Stimulated activated CD4-positive, alpha-beta T cell treated with anti-CD3 and anti-CD28 coated beads, Interleukin-12 subunit alpha, Interleukin-12 subunit beta, amount 100 ng/mL, for 4 hours (primary cell): ENCODE measurements at regions not wholly inside any gene's neighbourhood (a gene's known extent, or its start where the extent isn't known, plus 50 kb on each side); places are given as distances from the start of the nearest gene placed in this dataset.
A peak's percentile ranks its signal among the peaks of the same experiment; 100 is the strongest.

ENCODE experiments used
- DNase-seq: peaks from one replicate; pipeline ENCODE4 v3.0.0-alpha.2; 2020

DNA sequence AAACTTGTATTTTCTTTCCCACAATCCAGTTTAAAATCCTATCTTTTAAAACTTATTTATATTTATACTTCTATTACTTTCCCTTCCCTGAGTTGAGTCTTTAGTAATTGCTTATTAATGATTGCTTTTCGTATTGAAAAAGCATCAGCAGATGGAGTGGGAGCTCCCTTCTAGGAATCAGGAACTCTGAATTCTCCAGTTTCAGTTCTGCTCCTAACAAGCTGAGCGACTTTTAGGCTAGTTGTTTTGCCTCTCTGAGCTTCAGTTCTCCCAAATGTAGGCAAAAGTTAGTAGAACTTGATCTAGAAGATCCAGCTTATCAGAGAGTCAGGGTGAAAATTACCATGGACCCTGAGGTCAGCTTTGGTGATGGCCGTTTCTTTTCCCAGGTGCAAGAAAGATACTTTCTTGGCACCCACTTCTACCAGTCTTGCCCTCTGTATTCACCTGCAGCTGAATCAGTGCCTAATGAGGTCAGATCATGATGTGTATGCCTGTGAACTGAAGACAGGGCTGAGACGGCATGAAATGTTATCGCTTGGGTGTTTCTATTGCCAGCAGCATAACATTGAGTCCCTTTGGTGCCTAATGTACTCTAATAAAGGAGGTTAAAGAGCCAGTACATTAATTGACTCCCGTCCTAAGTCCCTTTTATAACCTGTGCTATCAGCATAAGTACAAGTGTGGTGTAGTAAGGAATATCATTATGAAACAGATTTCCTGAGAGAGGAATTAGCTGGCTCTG lies 194.5 kb upstream of the TBC1D5 start:
- DNase-seq, result no peak

DNA sequence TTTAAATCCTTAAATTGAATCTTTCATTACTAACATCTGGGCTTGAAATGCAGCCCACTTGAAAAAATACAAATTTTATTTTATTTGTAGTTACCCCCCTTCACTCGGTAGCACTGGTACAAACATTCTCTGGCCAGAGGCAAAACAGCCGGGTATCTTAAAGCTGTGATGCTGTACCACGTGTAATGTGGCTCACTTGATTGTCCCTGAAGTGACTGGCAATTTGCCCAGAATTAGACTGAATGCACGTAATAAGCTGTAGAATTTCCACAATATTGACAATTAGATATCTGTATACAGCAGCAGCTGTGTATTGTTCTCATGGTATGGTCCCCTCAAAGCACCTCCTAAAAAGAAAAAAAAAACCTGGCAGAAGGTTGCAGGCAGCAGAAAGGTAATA lies 192.8 kb upstream of the TBC1D5 start:
- no peak for DNase-seq

DNA sequence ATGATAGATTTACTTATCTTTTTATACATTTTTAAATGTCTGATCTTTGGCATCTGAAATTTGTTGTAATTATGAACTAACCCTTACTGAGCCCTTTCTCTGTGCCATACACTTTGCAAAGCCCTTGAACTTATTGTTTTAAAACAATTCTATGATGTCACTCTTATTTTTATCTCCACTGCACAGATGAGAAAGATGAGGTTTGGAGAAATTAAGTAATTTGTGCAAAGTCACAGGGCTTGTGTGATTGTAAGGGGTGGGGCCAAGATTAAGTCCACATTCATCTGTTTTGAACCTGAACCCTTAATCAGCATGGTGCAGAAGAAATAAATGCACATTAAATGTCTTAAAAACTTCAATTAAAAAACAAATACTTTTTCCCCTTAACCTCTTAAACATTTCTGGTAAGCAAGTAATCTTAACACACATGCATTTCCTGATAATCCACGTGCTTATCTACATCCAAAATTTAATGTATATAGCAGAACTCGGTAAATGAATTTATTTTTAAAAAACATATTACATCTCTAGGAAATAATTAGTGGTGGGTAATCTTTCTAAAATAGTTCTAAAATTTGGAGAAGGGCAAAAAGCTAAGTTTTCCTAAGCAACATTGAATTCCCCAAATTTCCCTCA lies 189.8 kb upstream of the TBC1D5 start:
- DNase-seq, result no peak

GRCh38 chr3:17931131-17931530 lies 188.7 kb upstream of the TBC1D5 start:
- no peak for DNase-seq

DNA sequence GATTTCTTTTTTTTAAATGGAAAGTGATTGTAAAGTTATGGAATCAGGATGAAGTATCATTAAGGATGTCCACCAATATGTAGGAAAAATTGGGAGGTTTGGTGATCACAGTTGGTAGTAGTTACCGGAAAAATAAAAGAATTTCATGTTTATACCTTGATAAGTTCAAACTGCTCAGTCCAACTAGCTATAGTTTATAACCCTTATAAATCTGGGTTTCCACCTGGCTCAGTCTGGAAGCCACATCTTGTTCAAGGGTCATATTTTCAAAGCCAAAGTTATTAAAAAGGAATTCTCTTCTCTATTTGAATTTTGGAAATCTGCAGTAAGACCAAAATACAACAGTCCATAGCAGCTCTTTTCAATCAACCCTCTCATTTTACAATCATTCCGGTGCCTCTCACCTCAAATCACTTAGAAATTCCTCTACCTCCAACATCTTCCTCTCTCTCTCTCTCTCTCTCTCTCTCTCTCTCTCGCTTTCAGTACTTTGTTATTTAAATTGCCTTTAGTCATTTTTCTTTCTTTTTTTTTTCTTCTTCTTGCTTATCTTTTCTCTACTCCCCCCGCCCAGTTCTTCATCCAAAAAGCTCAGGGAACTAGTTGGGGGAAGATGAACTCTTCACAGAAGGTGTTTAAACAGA lies 186.2 kb upstream of the TBC1D5 start:
- no peak for DNase-seq

DNA sequence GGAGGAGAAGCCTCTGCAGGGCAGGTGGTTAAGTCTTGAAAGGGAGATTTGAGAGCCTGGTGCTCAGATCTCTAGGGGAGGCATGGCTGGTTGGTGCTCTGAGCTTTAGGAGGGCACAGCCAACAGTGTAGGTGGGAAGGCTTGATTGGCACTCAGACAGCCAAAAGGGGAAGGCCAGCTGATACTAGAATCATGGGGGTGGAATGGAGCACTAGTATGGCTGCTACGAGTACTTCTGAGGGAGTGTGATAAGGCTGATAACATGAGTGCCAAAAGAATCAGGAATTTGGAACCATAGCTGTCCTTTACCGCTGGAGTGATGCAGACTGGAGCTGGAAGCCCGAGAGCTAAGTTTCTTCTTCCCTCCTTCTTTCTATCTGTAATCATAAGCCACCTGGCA lies 184.6 kb upstream of the TBC1D5 start:
- DNase-seq, result no peak

DNA sequence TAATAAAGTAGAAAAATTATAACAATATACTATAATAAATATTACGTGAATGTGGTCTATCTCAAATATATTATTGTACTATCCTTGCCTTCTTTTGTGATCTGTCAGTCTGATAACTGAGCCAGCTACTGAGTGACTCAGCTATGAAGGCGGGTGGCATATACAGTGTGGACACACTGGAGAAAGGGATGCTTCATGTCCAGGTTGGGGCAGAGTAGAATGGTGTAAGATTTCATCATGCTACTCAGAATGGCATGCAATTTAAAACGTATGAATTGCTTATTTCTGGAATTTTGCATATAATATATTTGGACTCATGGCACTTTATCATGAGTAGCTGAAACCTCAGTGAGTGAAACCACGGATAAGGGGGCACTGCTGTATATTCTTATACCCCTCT lies 172.9 kb upstream of the TBC1D5 start:
- DNase-seq, result no peak

DNA sequence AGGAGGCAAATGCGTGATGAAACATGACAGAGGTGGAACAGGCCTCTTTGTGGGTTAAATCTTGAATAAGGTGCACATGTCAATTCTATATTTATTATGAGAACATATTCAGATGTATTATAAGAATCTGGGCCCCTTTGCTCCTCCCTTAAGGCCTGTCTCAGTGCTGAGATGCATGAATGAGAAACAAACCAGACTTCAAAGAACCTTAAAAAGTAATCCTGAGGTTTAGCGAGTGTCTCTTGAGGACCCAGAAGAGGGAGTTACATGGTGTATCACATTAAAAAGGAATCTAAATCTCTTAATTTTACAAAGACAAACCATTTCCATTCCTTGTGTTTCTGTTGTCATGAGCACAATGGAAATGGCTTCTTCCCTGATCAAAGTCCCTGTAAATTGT lies 170.9 kb upstream of the TBC1D5 start:
- DNase-seq, result no peak

GRCh38 chr3:17911986-17912760 lies 169.7 kb upstream of the TBC1D5 start:
- no peak for DNase-seq

- DNase-seq, result no peak
Measured at GRCh38 chr3:17910922-17911321, 168.5 kb upstream of the TBC1D5 start.

GRCh38 chr3:17909714-17910113 lies 167.3 kb upstream of the TBC1D5 start:
- DNase-seq, result no peak

GRCh38 chr3:17908399-17909191 lies 166.2 kb upstream of the TBC1D5 start:
- DNase-seq, result no peak

DNA sequence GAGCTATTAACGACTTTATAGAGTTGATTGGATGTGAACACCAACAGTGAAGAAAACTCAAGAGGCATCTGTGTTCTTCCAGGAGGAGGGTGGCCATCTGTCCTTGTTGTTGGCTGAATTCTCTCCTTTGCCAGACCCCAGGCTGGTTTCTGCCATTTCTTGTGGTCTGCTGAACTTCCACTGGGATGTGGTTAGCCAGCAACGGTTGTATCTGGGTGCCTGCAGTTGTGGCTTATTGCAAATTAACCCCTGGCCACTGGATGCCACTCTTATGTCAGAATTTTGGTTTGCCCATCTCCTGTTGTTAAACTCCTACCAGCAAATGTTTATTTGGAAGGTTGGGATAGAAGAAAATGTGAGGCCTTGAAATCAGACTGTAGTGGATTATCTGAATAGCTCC lies 163.6 kb upstream of the TBC1D5 start:
- DNase-seq, result no peak

DNA sequence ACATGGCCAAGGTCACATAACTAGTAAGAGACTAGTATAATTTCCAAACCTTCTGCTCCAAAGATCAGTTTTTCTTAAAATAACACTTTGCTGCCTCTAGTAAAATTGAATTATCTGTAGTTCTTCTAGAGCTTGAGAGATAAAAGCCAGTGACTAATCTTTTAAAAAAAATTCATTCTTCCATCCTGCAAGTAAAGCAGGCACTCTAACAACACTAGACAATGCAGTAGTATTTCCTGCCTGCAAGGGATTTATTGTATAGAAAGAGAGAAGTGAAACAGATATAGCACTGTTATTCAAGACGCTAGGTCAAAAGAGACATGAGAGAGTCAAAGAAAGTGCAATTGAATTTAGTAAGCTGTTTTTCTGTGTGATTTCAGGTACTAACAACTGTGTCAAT lies 159.5 kb upstream of the TBC1D5 start:
- DNase-seq, result no peak

- peak; percentile 28 for DNase-seq
Measured at GRCh38 chr3:17894434-17895060, 152.1 kb upstream of the TBC1D5 start.

DNA sequence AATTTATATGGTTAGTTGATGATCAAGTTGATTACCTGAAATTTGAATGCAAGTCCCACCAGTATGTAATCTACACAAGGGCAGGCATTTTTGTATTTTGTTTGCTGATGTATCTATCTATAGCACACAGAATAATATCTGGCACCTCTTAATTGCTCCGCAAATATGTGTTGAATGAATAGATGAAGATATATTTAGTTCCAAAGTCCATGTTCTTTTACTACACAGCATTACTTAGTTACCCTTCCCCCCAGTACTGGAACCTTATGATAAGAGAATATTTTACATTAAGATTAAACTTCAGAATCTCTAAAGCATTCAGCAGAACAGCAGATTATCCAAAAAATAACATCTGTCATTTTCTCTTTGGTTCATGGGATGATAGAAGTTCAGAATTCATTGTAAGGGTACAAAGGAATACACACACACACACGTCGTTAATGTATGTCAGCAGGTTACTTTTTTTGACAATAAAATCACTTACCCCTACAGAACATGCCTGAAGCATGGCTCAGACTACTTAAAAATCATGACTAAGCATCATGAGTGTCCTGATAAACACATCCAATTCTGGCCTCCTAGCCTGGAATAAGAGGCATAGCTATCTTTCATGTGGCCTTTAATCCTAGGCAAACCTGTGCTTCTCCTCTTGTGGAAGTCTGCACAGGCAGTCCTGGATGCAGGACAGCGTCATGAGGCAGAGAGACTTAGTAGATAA lies 148.9 kb upstream of the TBC1D5 start:
- no peak for DNase-seq

- DNase-seq, result no peak
Measured at GRCh38 chr3:17885986-17886385, 143.6 kb upstream of the TBC1D5 start.

- no peak for DNase-seq
Measured at GRCh38 chr3:17882981-17883380, 140.6 kb upstream of the TBC1D5 start.

DNA sequence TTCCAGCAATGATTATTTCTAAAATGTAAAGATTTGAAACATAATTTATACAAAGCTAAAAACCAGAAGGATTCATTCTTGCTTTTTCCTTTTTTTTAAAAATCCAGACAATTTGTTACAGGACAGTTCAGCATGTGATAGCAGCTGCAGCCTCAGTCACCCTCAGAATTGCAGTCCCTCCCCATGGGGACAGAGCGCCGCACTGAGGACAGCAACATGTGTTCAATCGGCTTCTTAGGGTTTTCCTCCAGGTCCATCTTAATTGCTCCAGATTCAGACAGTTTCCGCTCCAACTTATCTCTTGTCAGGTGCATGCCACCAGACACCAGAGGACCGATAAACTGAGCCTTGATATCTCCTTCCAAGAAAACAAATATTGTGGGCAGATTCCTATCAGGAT lies 134.9 kb upstream of the TBC1D5 start:
- DNase-seq, result no peak

DNA sequence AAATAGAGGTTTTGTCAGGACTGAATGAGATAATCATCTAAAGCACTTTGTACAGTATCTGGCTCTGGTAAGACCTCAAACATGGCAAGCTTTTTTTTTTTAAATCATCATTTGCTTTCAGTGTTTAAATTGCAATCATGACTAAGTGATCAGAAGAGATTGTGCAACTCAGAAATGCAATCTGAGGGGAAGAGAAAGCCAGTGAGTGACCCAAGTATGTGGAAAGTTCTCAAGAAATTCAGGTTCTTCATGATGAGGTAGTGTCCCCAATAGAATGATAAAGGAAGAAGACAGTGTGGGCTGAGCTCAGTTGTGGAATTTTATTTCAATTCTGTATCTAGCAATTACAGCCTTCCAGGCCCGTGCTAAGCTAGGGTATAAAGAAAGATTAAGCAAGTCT lies 132.2 kb upstream of the TBC1D5 start:
- DNase-seq, result no peak

GRCh38 chr3:17872457-17872856 lies 130.0 kb upstream of the TBC1D5 start:
- DNase-seq, result no peak

DNA sequence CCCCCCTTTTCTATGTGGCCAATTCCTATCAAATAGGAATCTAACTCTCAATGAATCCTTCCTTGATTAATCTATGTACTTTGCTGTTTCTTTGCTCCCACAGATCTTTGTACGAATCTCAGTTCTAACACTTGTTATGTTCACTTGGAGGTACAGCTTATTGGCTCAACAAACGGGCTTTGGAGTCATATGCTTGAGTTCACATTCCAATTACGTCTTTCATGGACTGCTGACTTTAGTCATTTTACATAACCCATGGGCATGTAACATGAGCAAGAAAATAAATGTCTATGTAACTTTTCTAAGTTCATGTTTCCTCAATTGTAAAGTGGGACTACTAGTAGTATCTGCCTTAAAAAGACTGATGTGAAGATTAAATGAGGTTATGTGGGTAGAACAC lies 123.2 kb upstream of the TBC1D5 start:
- no peak for DNase-seq
